ENCODE measurements at regions not wholly inside any gene's neighbourhood (a gene's known extent, or its start where the extent isn't known, plus 50 kb on each side); places are given as distances from the start of the nearest gene placed in this dataset.

DNA sequence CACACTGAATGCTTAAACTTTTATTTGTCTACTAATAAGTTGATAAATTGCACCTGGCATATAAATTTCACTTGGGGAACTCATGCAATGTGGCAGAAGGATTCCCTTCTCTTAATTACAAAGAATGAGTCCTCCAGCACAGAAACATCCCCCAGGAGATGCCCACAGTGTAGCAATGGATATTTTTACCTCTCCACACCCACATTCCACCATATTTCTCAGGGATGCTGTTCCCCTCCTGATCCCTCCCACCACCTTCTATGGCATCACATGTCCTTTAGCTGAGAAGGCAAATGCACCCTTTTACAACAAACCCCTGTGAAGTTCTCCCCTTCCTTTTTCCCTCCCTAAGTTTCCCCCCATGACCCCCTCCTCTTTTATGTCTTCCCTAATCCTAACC is 56.1 kb upstream of the UBASH3B start:
- H3K4me1 ChIP-seq: peaks cover 8% of the 10 kb centered on the region; the same call in 1 of the 2 replicates
- intact Hi-C loops (cut with micrococcal nuclease; ENCODE audit: unreplicated experiment): no loop called here
- BruUV-seq (replicated peaks): no TSS peak
- Mint-ChIP-seq H3K36me3 (ENCODE audit: insufficient read depth, unreplicated experiment) (peaks cover 6% of the 10 kb centered on the region), H3K27ac (ENCODE audit: unreplicated experiment) (no peak overlapping the region), H3K9me3 (ENCODE audit: unreplicated experiment) (no peaks in the 10 kb centered on the region), H3K4me1 (ENCODE audit: low read depth, unreplicated experiment) (no peaks in the 10 kb centered on the region), H3K4me3 (ENCODE audit: unreplicated experiment) (no peak overlapping the region), H3K27me3 (ENCODE audit: insufficient read depth, unreplicated experiment) (peaks cover 13% of the 10 kb centered on the region)
- H3K27me3 ChIP-seq (replicated peaks; ENCODE audit: control insufficient read depth, insufficient read depth, low read length): no peaks in the 10 kb centered on the region
- H3K9me3 ChIP-seq: no peaks in the 10 kb centered on the region
- TF ChIP-seq, protein P1, sequence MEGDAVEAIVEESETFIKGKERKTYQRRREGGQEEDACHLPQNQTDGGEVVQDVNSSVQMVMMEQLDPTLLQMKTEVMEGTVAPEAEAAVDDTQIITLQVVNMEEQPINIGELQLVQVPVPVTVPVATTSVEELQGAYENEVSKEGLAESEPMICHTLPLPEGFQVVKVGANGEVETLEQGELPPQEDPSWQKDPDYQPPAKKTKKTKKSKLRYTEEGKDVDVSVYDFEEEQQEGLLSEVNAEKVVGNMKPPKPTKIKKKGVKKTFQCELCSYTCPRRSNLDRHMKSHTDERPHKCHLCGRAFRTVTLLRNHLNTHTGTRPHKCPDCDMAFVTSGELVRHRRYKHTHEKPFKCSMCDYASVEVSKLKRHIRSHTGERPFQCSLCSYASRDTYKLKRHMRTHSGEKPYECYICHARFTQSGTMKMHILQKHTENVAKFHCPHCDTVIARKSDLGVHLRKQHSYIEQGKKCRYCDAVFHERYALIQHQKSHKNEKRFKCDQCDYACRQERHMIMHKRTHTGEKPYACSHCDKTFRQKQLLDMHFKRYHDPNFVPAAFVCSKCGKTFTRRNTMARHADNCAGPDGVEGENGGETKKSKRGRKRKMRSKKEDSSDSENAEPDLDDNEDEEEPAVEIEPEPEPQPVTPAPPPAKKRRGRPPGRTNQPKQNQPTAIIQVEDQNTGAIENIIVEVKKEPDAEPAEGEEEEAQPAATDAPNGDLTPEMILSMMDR (IDR thresholded peaks at IDR 0.05; ENCODE audit: insufficient read depth in 1 of 2, low read depth in 1 of 2, low read length in 1 of 2, severe bottlenecking in 1 of 2, unreplicated experiment in 1 of 2): no peak
- DNase-seq: no peak
- ChIA-PET POLR2A (interaction anchor here (0.6 kb wide), 1 partner anchor 25 kb away, joined by 3 read pairs; no protein-coding TSS in a partner anchor), CTCF (no interaction called here)
- H3K4me3 ChIP-seq (ENCODE audit: low read depth, low read length): no peak overlapping the region
- H3K36me3 ChIP-seq (ENCODE audit: control insufficient read depth, insufficient read depth, low read length): no peaks in the 10 kb centered on the region

DNA sequence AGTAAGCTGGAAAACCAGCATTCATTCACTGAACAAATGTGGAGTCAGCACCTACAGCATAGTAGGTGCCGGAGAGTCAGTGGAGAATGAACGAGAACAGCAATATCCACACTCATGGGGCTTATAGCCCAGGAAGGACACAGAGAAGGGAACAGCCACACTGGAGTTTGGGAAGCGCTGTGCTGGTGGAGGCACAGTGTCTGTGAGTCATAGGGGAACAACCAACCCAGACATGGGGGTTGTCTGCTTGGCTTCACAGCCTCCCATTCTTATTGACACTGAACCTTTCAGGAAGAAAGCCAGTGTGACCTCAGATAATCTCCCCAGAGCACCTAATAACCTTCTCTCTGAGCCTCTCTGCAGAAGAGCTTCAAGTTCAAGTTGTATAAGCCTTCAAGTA is 56.6 kb upstream of the UBASH3B start:
- peaks cover 13% of the 10 kb centered on the region for H3K27me3 Mint-ChIP-seq (ENCODE audit: insufficient read depth, unreplicated experiment)
- POLR2A ChIA-PET: interaction anchor here (0.6 kb wide), 1 partner anchor 25 kb away, joined by 3 read pairs; no protein-coding TSS in a partner anchor

DNA sequence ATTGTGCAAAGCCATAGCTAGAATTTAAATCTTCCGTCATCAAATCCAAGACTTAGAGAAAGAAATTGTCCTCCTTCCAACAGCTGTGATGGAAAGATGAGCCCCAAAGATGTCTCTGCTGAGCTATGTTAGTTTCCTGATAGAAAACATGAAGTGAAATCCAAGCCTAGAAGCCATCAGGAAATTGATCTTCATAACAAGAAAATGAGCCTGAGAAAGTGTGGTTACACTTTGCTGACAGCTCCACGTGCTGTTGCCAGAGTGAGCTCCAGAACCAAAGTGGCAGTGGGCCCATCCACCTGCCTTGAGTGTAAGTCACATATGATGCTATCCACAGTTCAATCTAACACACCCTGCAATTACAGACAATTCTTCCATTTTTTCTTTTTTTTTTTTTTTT is 58.0 kb upstream of the UBASH3B start:
- intact Hi-C loops (cut with micrococcal nuclease; ENCODE audit: unreplicated experiment): no loop called here
- no peaks in the 10 kb centered on the region for H3K9me3 Mint-ChIP-seq (ENCODE audit: unreplicated experiment)
- H3K4me3 Mint-ChIP-seq (ENCODE audit: unreplicated experiment): no peak overlapping the region
- H3K36me3 Mint-ChIP-seq (ENCODE audit: insufficient read depth, unreplicated experiment): peaks cover 6% of the 10 kb centered on the region
- H3K4me1 Mint-ChIP-seq (ENCODE audit: low read depth, unreplicated experiment): no peaks in the 10 kb centered on the region
- DNase-seq: no peak
- Histone ChIP-seq H3K9me3 (no peaks in the 10 kb centered on the region), H3K4me3 (ENCODE audit: low read depth, low read length) (no peak overlapping the region), H3K36me3 (ENCODE audit: control insufficient read depth, insufficient read depth, low read length) (no peaks in the 10 kb centered on the region), H3K4me1 (peaks cover 8% of the 10 kb centered on the region; the same call in 1 of the 2 replicates), H3K27me3 (replicated peaks; ENCODE audit: control insufficient read depth, insufficient read depth, low read length) (no peaks in the 10 kb centered on the region)
- no peak overlapping the region for H3K27ac Mint-ChIP-seq (ENCODE audit: unreplicated experiment)
- no TSS peak for BruUV-seq (replicated peaks)
- peaks cover 22% of the 10 kb centered on the region for H3K27me3 Mint-ChIP-seq (ENCODE audit: insufficient read depth, unreplicated experiment)
- CTCF ChIA-PET: interaction anchor here (0.5 to 0.7 kb wide), 5 partner anchors 17 to 1992 kb away, joined by 3 to 11 read pairs (median 3); no protein-coding TSS in a partner anchor
- TF ChIP-seq, protein P1 (IDR thresholded peaks at IDR 0.05; ENCODE audit: insufficient read depth in 1 of 2, low read depth in 1 of 2, low read length in 1 of 2, severe bottlenecking in 1 of 2, unreplicated experiment in 1 of 2): no peak
- POLR2A ChIA-PET: no interaction called here

More for the DNA sequence above, 56.6 kb upstream of the UBASH3B start:
- CTCF ChIA-PET: no interaction called here
- no peak for DNase-seq
- intact Hi-C loops (cut with micrococcal nuclease; ENCODE audit: unreplicated experiment): no loop called here
- no peak overlapping the region for H3K4me3 ChIP-seq (ENCODE audit: low read depth, low read length)
- BruUV-seq (replicated peaks): no TSS peak
- Mint-ChIP-seq H3K27ac (ENCODE audit: unreplicated experiment) (no peak overlapping the region), H3K4me3 (ENCODE audit: unreplicated experiment) (no peak overlapping the region), H3K9me3 (ENCODE audit: unreplicated experiment) (no peaks in the 10 kb centered on the region), H3K36me3 (ENCODE audit: insufficient read depth, unreplicated experiment) (peaks cover 6% of the 10 kb centered on the region), H3K4me1 (ENCODE audit: low read depth, unreplicated experiment) (no peaks in the 10 kb centered on the region)
- H3K36me3 ChIP-seq (ENCODE audit: control insufficient read depth, insufficient read depth, low read length): no peaks in the 10 kb centered on the region
- TF ChIP-seq, protein P1 (IDR thresholded peaks at IDR 0.05; ENCODE audit: insufficient read depth in 1 of 2, low read depth in 1 of 2, low read length in 1 of 2, severe bottlenecking in 1 of 2, unreplicated experiment in 1 of 2): no peak
- H3K9me3 ChIP-seq: no peaks in the 10 kb centered on the region
- peaks cover 8% of the 10 kb centered on the region; the same call in 1 of the 2 replicates for H3K4me1 ChIP-seq
- no peaks in the 10 kb centered on the region for H3K27me3 ChIP-seq (replicated peaks; ENCODE audit: control insufficient read depth, insufficient read depth, low read length)

All from Caco-2 (cell line).